Duodenal mucosa (tissue), 2 donors: ENCODE measurements at regions not wholly inside any gene's neighbourhood (a gene's known extent, or its start where the extent isn't known, plus 50 kb on each side); places are given as distances from the start of the nearest gene placed in this dataset.

Experiments used
- H3K27ac ChIP-seq: one replicate; pipeline ENCODE4 v1.7.0; 2013; ENCODE audit warnings: low read depth, low read length
- H3K27me3 ChIP-seq, 2 donors: one replicate each; pipeline ENCODE4 v1.7.0; 2013; ENCODE audit warnings: low read length in 2 of 2, control low read depth in 1 of 2; ENCODE audit not compliant: insufficient read depth in 2 of 2, control insufficient read depth in 1 of 2
- H3K36me3 ChIP-seq, 2 donors: one replicate each; pipeline ENCODE4 v1.7.0; 2013; ENCODE audit warnings: low read length in 2 of 2, control low read depth in 1 of 2; ENCODE audit not compliant: insufficient read depth in 2 of 2, control insufficient read depth in 1 of 2
- H3K4me1 ChIP-seq, 2 donors: one replicate each; pipeline ENCODE4 v1.7.0; 2013; ENCODE audit warnings: low read length in 2 of 2, control low read depth in 1 of 2; ENCODE audit not compliant: insufficient read depth in 2 of 2, control insufficient read depth in 1 of 2
- H3K4me3 ChIP-seq, 2 donors: one replicate each; pipeline ENCODE4 v1.7.0; 2013; ENCODE audit warnings: low read length in 2 of 2, low read depth in 1 of 2
- H3K9ac ChIP-seq, 2 donors: one replicate each; pipeline ENCODE4 v1.7.0; 2013; ENCODE audit warnings: low read length in 2 of 2, low read depth in 1 of 2
- H3K9me3 ChIP-seq, 2 donors: one replicate each; pipeline ENCODE4 v1.7.0; 2013; ENCODE audit warnings: low read length in 2 of 2, control low read depth in 1 of 2; ENCODE audit not compliant: control insufficient read depth in 1 of 2

GRCh38 chr6:7053125-7053774 is 54.5 kb upstream of the RREB1 start:
- Histone ChIP-seq H3K4me3 (no peak overlapping the region), H3K9ac (no peak overlapping the region)

More at GRCh38 chr6:7053125-7053774, 54.5 kb upstream of the RREB1 start:
- H3K4me1 ChIP-seq = peaks cover 2 to 20% of the 10 kb centered on the region in 2 donors
- H3K27me3 ChIP-seq = no peaks in the 10 kb centered on the region
- H3K9me3 ChIP-seq = no peaks in the 10 kb centered on the region
- H3K36me3 ChIP-seq = no peaks in the 10 kb centered on the region
- H3K27ac ChIP-seq = no peak overlapping the region
